A673 (cell line): ENCODE measurements at regions not wholly inside any gene's neighbourhood (a gene's known extent, or its start where the extent isn't known, plus 50 kb on each side); places are given as distances from the start of the nearest gene placed in this dataset.

ENCODE experiments used
- BruUV-seq: library from RNA; stranded (reverse); fragments of 400-500 nt; replicated peaks from 2 replicates; lab custom pipeline; 2021; lab: Mats Ljungman, UMichigan
- CTCF ChIA-PET: fragments of 300-600 bp; sonication (Branson Sonifier 250); formaldehyde crosslinking; loops from one replicate; lab custom pipeline; 2022; ENCODE audit warnings: antibody characterized with exemption; lab: Charles Lee
- POLR2A ChIA-PET: fragments of 300-600 bp; sonication (Branson Sonifier 250); formaldehyde crosslinking; loops from one replicate; lab custom pipeline; 2022; ENCODE audit warnings: antibody characterized with exemption; ENCODE audit not compliant: low non-redundant PET; lab: Charles Lee
- DNase-seq: peaks from one replicate; pipeline ENCODE4 v3.0.0-alpha.2; 2015; ENCODE audit warnings: low spot score
- H3K27ac ChIP-seq: fragments of 200-600 bp; sonication (generic); 2 replicates; pipeline ENCODE4 v1.5.1; 2016; ENCODE audit warnings: mixed run types, low read depth, mild to moderate bottlenecking, mixed read lengths, antibody characterized with exemption, low read length; ENCODE audit not compliant: poor library complexity, severe bottlenecking
- H3K27me3 ChIP-seq: fragments of 200-600 bp; sonication (generic); replicated peaks from 2 replicates; pipeline ENCODE4 v1.6.1; 2017; ENCODE audit warnings: mixed run types, low read depth, mild to moderate bottlenecking, mixed read lengths, antibody characterized with exemption, low read length; ENCODE audit not compliant: insufficient read depth, poor library complexity
- H3K36me3 ChIP-seq: fragments of 200-600 bp; sonication (generic); 2 replicates; pipeline ENCODE4 v1.6.1; 2016; ENCODE audit warnings: mixed run types, mild to moderate bottlenecking, mixed read lengths, antibody characterized with exemption, low read length; ENCODE audit not compliant: insufficient read depth, poor library complexity, severe bottlenecking
- H3K4me1 ChIP-seq: fragments of 200-600 bp; sonication (generic); 2 replicates; pipeline ENCODE4 v1.6.1; 2017; ENCODE audit warnings: mixed run types, mild to moderate bottlenecking, mixed read lengths, antibody characterized with exemption, low read length; ENCODE audit not compliant: insufficient read depth, poor library complexity, severe bottlenecking
- H3K4me3 ChIP-seq: fragments of 200-600 bp; sonication (generic); 2 replicates; pipeline ENCODE4 v1.5.1; 2016; ENCODE audit warnings: low read depth, mixed run types, mild to moderate bottlenecking, mixed read lengths, low read length; ENCODE audit not compliant: poor library complexity, severe bottlenecking
- H3K9me3 ChIP-seq: fragments of 200-600 bp; sonication (generic); 2 replicates; pipeline ENCODE4 v1.6.1; 2016; ENCODE audit warnings: mixed run types, low read depth, mild to moderate bottlenecking, mixed read lengths, antibody characterized with exemption, low read length; ENCODE audit not compliant: poor library complexity, severe bottlenecking
- EZH2 ChIP-seq: fragments of 200-600 bp; sonication (generic); IDR thresholded peaks from 2 replicates; pipeline ENCODE4 v1.6.1; 2017; ENCODE audit warnings: borderline replicate concordance, low read depth, mild to moderate bottlenecking, mixed read lengths, antibody characterized with exemption, low read length; ENCODE audit not compliant: poor library complexity, severe bottlenecking
- intact Hi-C: fragments of 100-400 bp; cut with micrococcal nuclease; formaldehyde crosslinking; loops from one replicate; pipeline ENCODE4 v1.10.0; 2022; ENCODE audit not compliant: unreplicated experiment
- TF ChIP-seq, protein P1 (sequence below): fragments of 300-800, 200-600 bp; sonication (generic); conservative IDR thresholded peaks from 2 replicates; pipeline ENCODE4 v1.5.1; 2017; ENCODE audit warnings: low read depth, mild to moderate bottlenecking, antibody characterized with exemption, low read length, moderate library complexity, mixed read lengths

DNA sequence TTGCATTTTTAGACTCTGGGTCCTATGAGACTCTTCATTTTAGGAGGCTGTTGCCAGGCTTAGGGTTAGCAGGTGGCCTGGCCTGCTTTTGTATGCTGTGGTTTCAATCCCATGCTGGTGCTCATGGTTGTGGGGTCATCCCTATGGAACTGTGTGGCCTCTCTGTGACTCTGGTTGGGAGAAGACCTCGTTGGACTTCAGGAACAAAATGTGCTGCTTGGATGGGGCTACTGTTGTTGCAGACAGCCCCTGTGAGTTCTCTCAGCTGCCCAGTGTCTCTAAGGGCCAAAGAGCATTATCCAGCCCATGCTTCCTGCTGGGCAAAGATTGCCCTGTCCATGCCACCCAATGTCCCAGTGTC is 169.5 kb upstream of the S1PR3 start:
- ChIA-PET CTCF (no interaction called here), POLR2A (no interaction called here)
- intact Hi-C loops = no loop called here
- Histone ChIP-seq H3K27ac (no peak overlapping the region), H3K36me3 (no peaks in the 10 kb centered on the region), H3K4me1 (peaks cover 25% of the 10 kb centered on the region), H3K9me3 (no peaks in the 10 kb centered on the region), H3K27me3 (no peaks in the 10 kb centered on the region), H3K4me3 (no peak overlapping the region)
- no TSS peak for BruUV-seq
- TF ChIP-seq, protein P1, sequence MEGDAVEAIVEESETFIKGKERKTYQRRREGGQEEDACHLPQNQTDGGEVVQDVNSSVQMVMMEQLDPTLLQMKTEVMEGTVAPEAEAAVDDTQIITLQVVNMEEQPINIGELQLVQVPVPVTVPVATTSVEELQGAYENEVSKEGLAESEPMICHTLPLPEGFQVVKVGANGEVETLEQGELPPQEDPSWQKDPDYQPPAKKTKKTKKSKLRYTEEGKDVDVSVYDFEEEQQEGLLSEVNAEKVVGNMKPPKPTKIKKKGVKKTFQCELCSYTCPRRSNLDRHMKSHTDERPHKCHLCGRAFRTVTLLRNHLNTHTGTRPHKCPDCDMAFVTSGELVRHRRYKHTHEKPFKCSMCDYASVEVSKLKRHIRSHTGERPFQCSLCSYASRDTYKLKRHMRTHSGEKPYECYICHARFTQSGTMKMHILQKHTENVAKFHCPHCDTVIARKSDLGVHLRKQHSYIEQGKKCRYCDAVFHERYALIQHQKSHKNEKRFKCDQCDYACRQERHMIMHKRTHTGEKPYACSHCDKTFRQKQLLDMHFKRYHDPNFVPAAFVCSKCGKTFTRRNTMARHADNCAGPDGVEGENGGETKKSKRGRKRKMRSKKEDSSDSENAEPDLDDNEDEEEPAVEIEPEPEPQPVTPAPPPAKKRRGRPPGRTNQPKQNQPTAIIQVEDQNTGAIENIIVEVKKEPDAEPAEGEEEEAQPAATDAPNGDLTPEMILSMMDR = no peak
- TF ChIP-seq EZH2 = no peak
- DNase-seq = no peak

DNA sequence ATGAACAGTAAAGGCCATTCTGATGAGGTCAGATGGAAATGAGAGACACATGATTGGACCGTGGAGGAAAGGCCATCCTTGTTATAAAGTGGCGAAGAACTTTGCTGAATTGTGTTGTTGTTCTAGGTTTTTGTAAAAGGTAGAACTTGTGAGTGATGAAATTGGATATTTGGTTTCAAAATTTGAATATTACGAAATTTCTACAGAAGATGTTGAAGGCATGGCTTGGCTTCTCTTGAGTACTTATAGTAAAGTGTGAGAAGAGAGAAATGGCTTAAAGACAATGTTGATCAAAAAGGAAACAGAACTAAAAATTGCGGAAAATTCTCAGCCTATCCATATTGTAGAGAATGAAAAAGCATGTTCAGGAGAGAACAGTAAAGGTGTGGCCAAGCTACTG is 166.6 kb upstream of the S1PR3 start:
- peaks cover 10% of the 10 kb centered on the region for H3K4me1 ChIP-seq
- H3K27ac ChIP-seq = no peak overlapping the region
- no peaks in the 10 kb centered on the region for H3K36me3 ChIP-seq
- H3K27me3 ChIP-seq = no peaks in the 10 kb centered on the region
- no peak for DNase-seq
- no peaks in the 10 kb centered on the region for H3K9me3 ChIP-seq
- ChIA-PET CTCF (no interaction called here), POLR2A (no interaction called here)
- no peak for TF ChIP-seq EZH2
- TF ChIP-seq, protein P1 = no peak
- no peak overlapping the region for H3K4me3 ChIP-seq
- no TSS peak for BruUV-seq
- intact Hi-C loops = no loop called here

DNA sequence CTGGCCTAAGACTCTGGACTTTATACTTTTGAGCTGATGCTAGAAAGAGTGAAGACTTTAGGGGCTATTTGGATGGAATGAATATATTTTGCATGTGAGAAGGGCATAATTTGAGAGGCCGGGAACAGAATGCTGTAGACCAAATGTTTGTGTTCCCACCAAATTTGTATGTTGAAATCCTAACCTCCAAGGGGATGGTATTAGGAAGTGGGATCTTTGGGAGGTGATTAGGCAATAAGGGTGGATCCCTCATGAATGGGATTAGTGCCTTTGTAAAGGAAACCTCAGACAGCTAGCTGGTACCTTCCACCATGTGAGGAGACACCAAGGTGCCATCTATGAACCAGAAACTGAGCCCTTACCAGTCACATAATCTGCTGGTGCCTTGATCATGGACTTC is 165.1 kb upstream of the S1PR3 start:
- Histone ChIP-seq H3K4me1 (peaks cover 7% of the 10 kb centered on the region), H3K27me3 (no peaks in the 10 kb centered on the region), H3K27ac (no peak overlapping the region), H3K36me3 (no peaks in the 10 kb centered on the region), H3K9me3 (no peaks in the 10 kb centered on the region), H3K4me3 (no peak overlapping the region)
- no peak for TF ChIP-seq EZH2
- TF ChIP-seq, protein P1 = no peak
- no peak for DNase-seq
- BruUV-seq = no TSS peak
- intact Hi-C loops = no loop called here
- ChIA-PET POLR2A (no interaction called here), CTCF (no interaction called here)
